ENCODE measurements at regions not wholly inside any gene's neighbourhood (a gene's known extent, or its start where the extent isn't known, plus 50 kb on each side); places are given as distances from the start of the nearest gene placed in this dataset.
"Not testable (repeated sequence)": the region's sequence is repeated elsewhere in the genome, so short reads cannot be mapped to it uniquely, and the experiment has no call there.

DNA sequence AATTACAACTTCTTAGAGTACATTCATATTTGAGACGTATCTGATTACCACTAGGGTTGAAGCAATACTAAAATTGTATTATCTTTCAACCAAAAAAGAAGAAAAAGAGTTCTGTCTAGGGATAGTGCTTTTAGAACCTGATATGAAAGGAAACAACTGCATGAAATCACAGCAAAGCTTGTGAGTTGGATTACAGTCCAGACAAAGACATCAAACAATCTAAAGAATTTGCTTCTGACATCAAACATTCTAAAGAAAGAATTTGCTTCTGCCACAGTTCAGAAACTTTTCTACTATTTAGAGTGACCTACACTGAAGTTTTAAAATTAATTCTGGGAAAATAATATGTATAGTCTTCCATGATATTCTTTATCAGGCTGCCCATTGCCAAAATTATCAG is 1141.1 kb upstream of the ACO1 start:
- no peak for DNase-seq

- DNase-seq: no peak
Measured at GRCh38 chr9:31248156-31248555, 1136.3 kb upstream of the ACO1 start.

- DNase-seq: no peak
Measured at GRCh38 chr9:31251386-31251785, 1133.1 kb upstream of the ACO1 start.

GRCh38 chr9:31253800-31254762 is 1130.4 kb upstream of the ACO1 start:
- DNase-seq: no peak

DNA sequence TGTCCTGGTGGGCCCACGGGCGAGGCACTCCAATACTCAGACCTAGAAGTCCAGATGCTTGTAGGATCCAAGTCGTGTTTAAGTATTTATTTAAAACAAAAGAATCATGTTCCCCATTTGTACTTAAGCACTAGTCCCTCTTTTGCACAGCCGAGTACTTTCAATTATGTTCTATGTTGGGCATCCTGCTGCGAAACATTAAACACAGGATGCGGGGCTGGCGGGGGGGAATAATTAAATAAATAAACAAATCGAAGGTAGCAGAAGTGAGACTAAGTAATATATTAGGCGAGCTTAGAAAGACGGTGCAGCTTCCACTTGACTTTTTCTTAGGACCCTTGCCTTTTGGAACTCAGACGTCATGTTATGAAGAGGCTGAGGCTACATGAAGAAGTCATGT is 1129.2 kb upstream of the ACO1 start:
- no peak for DNase-seq

DNA sequence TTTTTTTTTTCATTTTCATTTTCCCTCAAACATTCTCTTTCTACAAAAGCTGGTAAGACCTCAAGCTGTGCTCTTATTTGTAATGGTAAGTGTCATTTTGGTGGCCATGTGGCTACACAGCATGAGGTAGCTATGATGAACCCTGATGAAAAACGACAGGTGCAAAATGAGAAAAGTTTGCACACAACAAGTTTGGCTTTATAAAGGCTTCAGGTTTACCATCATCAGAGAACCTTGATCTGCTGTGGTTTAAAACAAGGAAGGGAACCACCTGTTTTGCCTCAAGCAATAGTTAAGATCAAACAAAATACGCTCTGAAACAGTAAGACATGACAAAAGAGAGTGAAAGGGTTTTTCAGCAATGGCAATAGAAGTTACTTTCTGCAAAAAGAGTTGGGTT is 1124.6 kb upstream of the ACO1 start:
- DNase-seq: no peak

DNA sequence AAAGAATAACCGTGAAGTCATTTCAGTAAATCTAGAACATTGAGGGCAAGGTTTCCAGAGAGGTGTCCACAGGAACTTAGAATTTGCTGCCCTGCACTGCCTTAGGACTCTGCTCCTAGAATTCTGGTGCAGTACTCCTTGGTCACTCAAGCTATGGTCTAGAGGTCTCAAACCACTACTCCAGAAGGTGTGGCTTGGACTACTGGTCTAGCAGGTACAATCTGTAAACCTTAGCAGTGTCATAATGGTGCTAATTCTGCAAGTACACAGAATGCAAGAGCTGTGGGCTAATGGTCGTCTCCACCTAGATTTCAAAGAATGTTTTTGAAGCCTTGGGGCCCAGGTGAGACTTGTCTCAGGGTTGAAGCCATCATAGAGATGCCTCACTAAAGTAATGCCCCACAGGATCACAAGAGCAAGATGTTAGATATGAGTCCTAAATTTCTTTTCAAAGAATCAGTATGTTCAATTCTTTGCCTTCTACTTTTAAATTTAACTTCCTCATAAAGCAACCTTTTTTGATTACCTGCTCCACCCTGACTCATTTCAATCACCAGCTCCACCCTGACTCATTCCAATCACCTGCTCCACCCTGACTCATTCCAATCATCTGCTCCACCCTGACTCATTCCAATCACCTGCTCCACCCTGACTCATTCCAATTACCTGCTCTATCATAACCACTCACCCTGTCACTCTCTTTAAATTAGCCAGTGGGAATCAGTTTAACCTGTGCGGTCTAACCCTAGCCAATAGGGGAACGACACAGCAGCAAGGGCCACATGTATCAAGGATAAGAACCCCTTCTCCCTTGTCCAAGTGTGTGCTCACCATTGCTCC is 1111.8 kb upstream of the ACO1 start:
- DNase-seq: no peak

GRCh38 chr9:31275419-31275818 is 1109.0 kb upstream of the ACO1 start:
- DNase-seq: no peak

DNA sequence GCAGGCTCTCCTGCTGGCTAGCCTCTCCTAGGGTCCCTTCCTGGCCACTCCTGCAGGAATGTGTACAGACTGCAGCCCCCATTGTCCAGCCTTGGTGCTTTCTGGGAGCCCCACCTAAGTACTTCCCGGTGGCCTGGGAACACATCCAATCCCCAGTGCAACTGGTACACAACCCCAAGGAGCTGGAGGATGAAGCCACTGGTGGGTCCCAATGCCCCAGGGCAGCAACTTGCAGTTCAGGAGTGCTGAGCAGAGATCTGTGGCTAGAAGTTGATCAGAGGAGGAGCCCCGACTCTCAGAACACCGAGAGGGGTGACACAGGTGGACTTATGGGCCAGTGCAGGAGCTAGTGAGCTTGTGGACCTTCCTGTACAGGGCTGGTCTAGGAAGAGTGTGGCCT is 1093.7 kb upstream of the ACO1 start:
- DNase-seq: no peak

- no peak for DNase-seq
Measured at GRCh38 chr9:31302620-31303418, 1081.6 kb upstream of the ACO1 start.

DNA sequence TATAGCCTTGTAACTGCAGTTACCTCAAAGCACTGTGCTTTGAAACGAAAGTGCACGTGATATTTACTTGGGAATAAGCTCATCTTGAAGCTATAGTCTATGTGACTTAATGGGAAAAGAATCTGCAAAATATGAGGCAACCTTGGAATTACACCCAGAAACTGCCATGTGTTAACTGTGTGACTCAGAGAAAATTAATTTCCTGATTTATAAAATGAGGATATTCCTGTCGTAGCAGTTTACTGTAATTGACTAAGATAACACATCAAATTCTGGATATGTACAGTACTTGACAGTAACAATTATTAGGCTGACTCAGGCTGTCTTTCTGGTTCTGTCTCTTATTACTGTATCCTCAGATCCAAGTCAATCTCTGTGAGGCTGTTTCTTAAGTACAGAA is 1079.9 kb upstream of the ACO1 start:
- DNase-seq: no peak

- DNase-seq: no peak
Measured at GRCh38 chr9:31314241-31314640, 1070.2 kb upstream of the ACO1 start.

DNA sequence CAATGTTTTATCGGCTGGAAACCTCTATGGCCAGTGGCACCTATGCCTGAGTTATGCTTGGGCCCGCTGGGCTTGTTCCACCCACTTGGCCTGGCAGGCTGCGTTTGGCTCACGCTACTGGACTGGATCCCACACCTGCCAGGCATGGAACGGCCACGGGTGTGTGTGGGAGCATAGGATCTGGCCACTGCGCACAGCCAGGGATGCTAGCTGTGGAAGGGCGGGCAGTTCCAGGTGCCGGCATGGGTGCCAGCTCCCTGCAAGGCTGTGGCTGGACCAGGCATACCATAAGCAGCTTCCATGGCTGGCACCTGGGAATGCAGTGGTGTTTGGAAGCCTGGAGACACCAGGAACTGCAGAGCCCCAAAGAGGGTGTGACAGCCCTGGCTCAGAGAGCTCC is 1063.9 kb upstream of the ACO1 start:
- DNase-seq: no peak

GRCh38 chr9:31321256-31321655 is 1063.2 kb upstream of the ACO1 start:
- DNase-seq: no peak

DNA sequence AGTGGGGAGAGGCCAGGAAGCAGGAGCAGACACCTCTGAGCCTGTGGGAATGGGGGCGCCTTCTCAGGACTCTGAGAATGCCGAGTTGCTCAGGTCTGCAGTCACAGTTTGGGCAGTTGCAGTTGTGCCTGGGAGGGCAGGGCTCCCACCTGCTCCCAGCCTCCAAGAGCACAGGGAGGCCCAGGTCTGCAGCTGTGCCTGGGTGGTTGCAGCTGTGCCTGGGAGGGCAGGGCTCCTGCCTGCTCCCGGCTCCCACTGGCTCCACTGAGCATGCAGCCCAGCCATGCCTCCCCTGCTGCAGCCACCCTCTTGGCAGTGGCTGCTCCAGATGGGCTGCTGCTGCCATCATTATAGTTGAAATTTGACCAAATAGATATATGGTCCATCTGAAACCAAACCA is 1062.8 kb upstream of the ACO1 start:
- DNase-seq: no peak

GRCh38 chr9:31323726-31324444 is 1060.6 kb upstream of the ACO1 start:
- DNase-seq: no peak

GRCh38 chr9:31325778-31326177 is 1058.7 kb upstream of the ACO1 start:
- DNase-seq: no peak

GRCh38 chr9:31326883-31327282 is 1057.6 kb upstream of the ACO1 start:
- DNase-seq: not testable (repeated sequence)

GRCh38 chr9:31334837-31335528 is 1049.5 kb upstream of the ACO1 start:
- no peak for DNase-seq

GRCh38 chr9:31335529-31336234 is 1048.8 kb upstream of the ACO1 start:
- DNase-seq: no peak

- no peak for DNase-seq
Measured at GRCh38 chr9:31336386-31336785, 1048.1 kb upstream of the ACO1 start.

All from CD4-positive, alpha-beta T cell treated with Interleukin-15 for 1 hour (primary cell).